H9 (cell line): ENCODE measurements at regions not wholly inside any gene's neighbourhood (a gene's known extent, or its start where the extent isn't known, plus 50 kb on each side); places are given as distances from the start of the nearest gene placed in this dataset.

Experiments
- DNase-seq: peaks from one replicate; pipeline ENCODE4 v3.0.0-alpha.2; 2017
- H2AFZ ChIP-seq: one replicate; pipeline ENCODE4 v1.6.1; 2013; ENCODE audit warnings: mild to moderate bottlenecking, low read length, control low read depth, moderate library complexity
- H2AK5ac ChIP-seq: 2 replicates; pipeline ENCODE4 v1.6.1; 2013; ENCODE audit warnings: low read length, control low read depth, mixed read lengths; ENCODE audit not compliant: insufficient read length
- H2BK120ac ChIP-seq: one replicate; pipeline ENCODE4 v1.6.1; 2013; ENCODE audit warnings: low read depth, mild to moderate bottlenecking, low read length, control low read depth, inconsistent platforms; ENCODE audit not compliant: poor library complexity, severe bottlenecking
- H2BK12ac ChIP-seq: 2 replicates; pipeline ENCODE4 v1.6.1; 2013; ENCODE audit warnings: low read length, control low read depth, mixed read lengths, low read depth; ENCODE audit not compliant: insufficient read length
- H2BK15ac ChIP-seq: 2 replicates; pipeline ENCODE4 v1.6.1; 2013; ENCODE audit warnings: low read depth, low read length, control low read depth
- H2BK20ac ChIP-seq: one replicate; pipeline ENCODE4 v1.6.1; 2013; ENCODE audit warnings: low read depth, mild to moderate bottlenecking, low read length, control low read depth, inconsistent platforms; ENCODE audit not compliant: poor library complexity, severe bottlenecking
- H2BK5ac ChIP-seq: 2 replicates; pipeline ENCODE4 v1.6.1; 2013; ENCODE audit warnings: low read length, control low read depth, mixed read lengths; ENCODE audit not compliant: insufficient read length
- H3K14ac ChIP-seq: 2 replicates; pipeline ENCODE4 v1.6.1; 2013; ENCODE audit warnings: low read length, control low read depth; ENCODE audit not compliant: insufficient read depth
- H3K18ac ChIP-seq: 2 replicates; pipeline ENCODE4 v1.6.1; 2013; ENCODE audit warnings: low read depth, mild to moderate bottlenecking, mixed read lengths, low read length, control low read depth; ENCODE audit not compliant: insufficient read length
- H3K23ac ChIP-seq: 2 replicates; pipeline ENCODE4 v1.6.1; 2013; ENCODE audit warnings: low read length, control low read depth, mixed read lengths, low read depth; ENCODE audit not compliant: insufficient read length
- H3K23me2 ChIP-seq: 2 replicates; pipeline ENCODE4 v1.6.1; 2013; ENCODE audit warnings: low read depth, mild to moderate bottlenecking, mixed read lengths, low read length, control low read depth; ENCODE audit not compliant: insufficient read length, poor library complexity, severe bottlenecking
- H3K27ac ChIP-seq: 2 replicates; pipeline ENCODE4 v1.5.1; 2013; ENCODE audit warnings: low read length, control low read depth, mixed read lengths, low read depth; ENCODE audit not compliant: insufficient read length
- H3K27me3 ChIP-seq: 2 replicates; pipeline ENCODE4 v1.6.1; 2013; ENCODE audit warnings: low read length, control low read depth, inconsistent platforms; ENCODE audit not compliant: insufficient read depth
- H3K4ac ChIP-seq: 2 replicates; pipeline ENCODE4 v1.6.1; 2013; ENCODE audit warnings: low read depth, mild to moderate bottlenecking, control low read depth, inconsistent platforms, low read length, moderate library complexity
- H3K4me1 ChIP-seq: 2 replicates; pipeline ENCODE4 v1.6.1; 2013; ENCODE audit warnings: low read length, control low read depth, inconsistent platforms; ENCODE audit not compliant: insufficient read depth
- H3K4me2 ChIP-seq: 2 replicates; pipeline ENCODE4 v1.6.1; 2013; ENCODE audit warnings: low read length, control low read depth, mixed read lengths; ENCODE audit not compliant: insufficient read length, insufficient read depth
- H3K56ac ChIP-seq: 2 replicates; pipeline ENCODE4 v1.6.1; 2013; ENCODE audit warnings: low read depth, mild to moderate bottlenecking, mixed read lengths, low read length, control low read depth; ENCODE audit not compliant: insufficient read length
- H3K79me1 ChIP-seq: 2 replicates; pipeline ENCODE4 v1.6.1; 2013; ENCODE audit warnings: low read depth, mild to moderate bottlenecking, moderate library complexity, low read length, control low read depth, inconsistent platforms; ENCODE audit not compliant: insufficient read depth, poor library complexity, severe bottlenecking
- H3K79me2 ChIP-seq: 2 replicates; pipeline ENCODE4 v1.6.1; 2013; ENCODE audit warnings: low read length, control low read depth, inconsistent platforms; ENCODE audit not compliant: insufficient read depth
- H3K9ac ChIP-seq: 2 replicates; pipeline ENCODE4 v1.6.1; 2013; ENCODE audit warnings: low read length, control low read depth, mixed read lengths; ENCODE audit not compliant: insufficient read length; ENCODE audit errors: extremely low read depth
- H3K9me3 ChIP-seq: one replicate; pipeline ENCODE4 v1.6.1; 2013; ENCODE audit warnings: low read depth, low read length, inconsistent platforms; ENCODE audit not compliant: control insufficient read depth
- H3T11ph ChIP-seq: one replicate; pipeline ENCODE4 v1.6.1; 2013; ENCODE audit warnings: mild to moderate bottlenecking, low read length, control low read depth, inconsistent platforms
- H4K20me1 ChIP-seq: one replicate; pipeline ENCODE4 v1.6.1; 2013; ENCODE audit not compliant: control insufficient read depth, insufficient read length, insufficient read depth
- H4K5ac ChIP-seq: 2 replicates; pipeline ENCODE4 v1.6.1; 2013; ENCODE audit warnings: low read depth, mild to moderate bottlenecking, mixed read lengths, low read length, control low read depth; ENCODE audit not compliant: insufficient read length
- H4K8ac ChIP-seq: replicated peaks from 2 replicates; pipeline ENCODE4 v1.6.1; 2013; ENCODE audit warnings: low read length, control low read depth, mixed read lengths, low read depth; ENCODE audit not compliant: insufficient read length
- H4K91ac ChIP-seq: 2 replicates; pipeline ENCODE4 v1.6.1; 2013; ENCODE audit warnings: low read depth, mild to moderate bottlenecking, moderate library complexity, mixed read lengths, low read length, control low read depth; ENCODE audit not compliant: insufficient read length
- H3K27ac Mint-ChIP-seq, 3 experiments: 2 replicates in 2 of 3; 3 replicates in 1 of 3; pipeline ENCODE4 v1.8.0; 2020 to 2021; ENCODE audit warnings: mixed read lengths in 3 of 3, mild to moderate bottlenecking in 1 of 3, moderate library complexity in 1 of 3
- H3K27me3 Mint-ChIP-seq: 2 replicates; pipeline ENCODE4 v1.8.0; 2021; ENCODE audit warnings: low read depth, mild to moderate bottlenecking, moderate library complexity, mixed read lengths
- H3K36me3 Mint-ChIP-seq, 3 experiments: 2 replicates in 2 of 3; 3 replicates in 1 of 3; pipeline ENCODE4 v1.8.0; 2020 to 2021; ENCODE audit warnings: low read depth in 3 of 3, mixed read lengths in 3 of 3; ENCODE audit not compliant: insufficient read depth in 1 of 3
- H3K4me1 Mint-ChIP-seq, 2 experiments: 2 replicates each; pipeline ENCODE4 v1.8.0; 2020; ENCODE audit warnings: mixed read lengths in 2 of 2
- H3K4me3 Mint-ChIP-seq, 2 experiments: 2 replicates in 1 of 2; 3 replicates in 1 of 2; pipeline ENCODE4 v1.8.0; 2020 to 2021; ENCODE audit warnings: mild to moderate bottlenecking in 2 of 2, mixed read lengths in 2 of 2, moderate library complexity in 1 of 2
- H3K9me3 Mint-ChIP-seq, 2 experiments: 2 replicates in 1 of 2; 3 replicates in 1 of 2; pipeline ENCODE4 v1.8.0; 2020; ENCODE audit warnings: mild to moderate bottlenecking in 2 of 2, mixed read lengths in 2 of 2, moderate library complexity in 1 of 2
- WGBS: extraction: QIAGEN DNeasy Blood & Tissue Kit; methylation state at CpG from one replicate; pipeline ENCODE4 v1.1.7; 2013; ENCODE audit warnings: missing lambda C conversion rate, low lambda C conversion rate, mixed read lengths; ENCODE audit not compliant: insufficient read length; ENCODE audit errors: extremely low coverage; 5-methylcytosine and 5-hydroxymethylcytosine counted together
- TF ChIP-seq, protein P1 (sequence below): fragments of 200-600 bp; sonication (generic); conservative IDR thresholded peaks from 3 replicates; pipeline ENCODE4 v1.8.0; 2021; ENCODE audit warnings: antibody characterized with exemption, mild to moderate bottlenecking

DNA sequence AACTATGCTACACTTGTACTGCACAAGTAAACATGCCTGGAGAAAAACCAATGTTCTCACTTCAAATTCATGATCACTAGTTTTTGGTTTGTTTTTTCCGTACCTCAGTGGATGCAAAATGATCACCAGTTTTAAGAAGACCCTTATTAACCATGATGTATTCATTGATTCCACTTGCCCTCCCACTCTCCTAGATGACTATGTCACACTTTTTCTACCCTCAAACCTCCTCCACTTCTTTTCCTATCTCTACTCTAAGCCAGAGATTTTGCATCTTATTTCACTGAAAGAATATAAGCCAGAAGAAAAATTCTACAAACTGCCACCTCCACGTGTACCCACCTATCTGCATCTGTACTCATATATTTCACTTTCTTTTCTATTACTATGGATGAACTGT, 186.2 kb upstream of the NAMPT start:
- Histone ChIP-seq H3K9me3 (no peaks in the 10 kb centered on the region), H3K79me1 (no peaks in the 10 kb centered on the region), H2BK120ac (no peak overlapping the region), H3K14ac (no peak overlapping the region), H3K4me2 (no peak overlapping the region), H2AFZ (no peak overlapping the region), H3K27me3 (no peaks in the 10 kb centered on the region), H3T11ph (no peak overlapping the region), H3K27ac (no peak overlapping the region), H3K23me2 (no peaks in the 10 kb centered on the region), H3K9ac (no peak overlapping the region), H2BK20ac (no peak overlapping the region), H3K4me1 (no peaks in the 10 kb centered on the region), H3K18ac (no peak overlapping the region), H4K20me1 (no peaks in the 10 kb centered on the region), H4K91ac (no peak overlapping the region), H2BK15ac (no peak overlapping the region), H4K5ac (no peak overlapping the region), H3K56ac (no peak overlapping the region), H2BK12ac (no peak overlapping the region), H3K79me2 (no peaks in the 10 kb centered on the region), H4K8ac (no peak overlapping the region), H3K4ac (no peak overlapping the region), H3K23ac (no peak overlapping the region), H2AK5ac (no peak overlapping the region), H2BK5ac (no peak overlapping the region)
- Mint-ChIP-seq H3K9me3 (peaks cover 8 to 23% of the 10 kb centered on the region in 2 experiments; a peak in 4 of 5 replicates), H3K4me1 (peaks cover 22% of the 10 kb centered on the region in 2 experiments), H3K4me3 (no peak overlapping the region), H3K27me3 (no peaks in the 10 kb centered on the region), H3K27ac (no peak overlapping the region), H3K36me3 (peaks cover 0 to 5% (median 2%) of the 10 kb centered on the region in 3 experiments; a peak in 6 of 7 replicates)
- no CpG with 5 or more reads among the region's 2 CpGs for WGBS
- no peak for DNase-seq
- TF ChIP-seq, protein P1, sequence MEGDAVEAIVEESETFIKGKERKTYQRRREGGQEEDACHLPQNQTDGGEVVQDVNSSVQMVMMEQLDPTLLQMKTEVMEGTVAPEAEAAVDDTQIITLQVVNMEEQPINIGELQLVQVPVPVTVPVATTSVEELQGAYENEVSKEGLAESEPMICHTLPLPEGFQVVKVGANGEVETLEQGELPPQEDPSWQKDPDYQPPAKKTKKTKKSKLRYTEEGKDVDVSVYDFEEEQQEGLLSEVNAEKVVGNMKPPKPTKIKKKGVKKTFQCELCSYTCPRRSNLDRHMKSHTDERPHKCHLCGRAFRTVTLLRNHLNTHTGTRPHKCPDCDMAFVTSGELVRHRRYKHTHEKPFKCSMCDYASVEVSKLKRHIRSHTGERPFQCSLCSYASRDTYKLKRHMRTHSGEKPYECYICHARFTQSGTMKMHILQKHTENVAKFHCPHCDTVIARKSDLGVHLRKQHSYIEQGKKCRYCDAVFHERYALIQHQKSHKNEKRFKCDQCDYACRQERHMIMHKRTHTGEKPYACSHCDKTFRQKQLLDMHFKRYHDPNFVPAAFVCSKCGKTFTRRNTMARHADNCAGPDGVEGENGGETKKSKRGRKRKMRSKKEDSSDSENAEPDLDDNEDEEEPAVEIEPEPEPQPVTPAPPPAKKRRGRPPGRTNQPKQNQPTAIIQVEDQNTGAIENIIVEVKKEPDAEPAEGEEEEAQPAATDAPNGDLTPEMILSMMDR: no peak
